Adrenal gland (tissue), 9 donors: ENCODE measurements at regions not wholly inside any gene's neighbourhood (a gene's known extent, or its start where the extent isn't known, plus 50 kb on each side); places are given as distances from the start of the nearest gene placed in this dataset.
A peak's percentile ranks its signal among the peaks of the same experiment; 100 is the strongest.

Experiments
- DNase-seq, 7 donors: peaks; one replicate each; pipeline ENCODE4 v3.0.0-alpha.2; 2019 to 2020
- H3K27ac ChIP-seq, 5 donors: fragments of 200-600 bp; sonication (generic) in 4 of 5; 1 replicate in 3 of 5; 2 replicates in 2 of 5; pipeline versions ENCODE4 v1.5.1 to v1.8.0; 2016 to 2020; ENCODE audit warnings: mild to moderate bottlenecking in 1 of 5
- H3K27me3 ChIP-seq: fragments of 200-600 bp; 2 replicates; pipeline ENCODE4 v1.8.0; 2021
- H3K36me3 ChIP-seq, 2 donors: fragments of 200-600 bp; replicated peaks in 1 of 2; 1 replicate in 1 of 2; 2 replicates in 1 of 2; pipeline versions ENCODE4 v1.5.1 to v1.8.0; 2018 to 2022
- H3K4me1 ChIP-seq, 2 donors: fragments of 200-600 bp; replicated peaks in 1 of 2; 1 replicate in 1 of 2; 2 replicates in 1 of 2; pipeline versions ENCODE4 v1.5.1 to v1.8.0; 2018 to 2021
- H3K4me3 ChIP-seq, 4 donors: fragments of 200-600 bp; sonication (generic) in 3 of 4; one replicate each; pipeline ENCODE4 v1.5.1; 2016 to 2018
- H3K9me3 ChIP-seq, 3 donors: fragments of 200-600 bp; sonication (generic) in 1 of 3; replicated peaks in 1 of 3; 1 replicate in 2 of 3; 2 replicates in 1 of 3; pipeline versions ENCODE4 v1.5.1 to v1.8.0; 2016 to 2021
- POLR2A ChIP-seq, 2 donors: fragments of 450-650 bp; IDR thresholded peaks; one replicate each; pipeline ENCODE4 v1.6.1; 2017; ENCODE audit warnings: antibody characterized with exemption in 2 of 2, mild to moderate bottlenecking in 2 of 2, moderate library complexity in 1 of 2
- WGBS, 4 donors: extraction: QIAGEN DNeasy Blood & Tissue Kit in 2 of 4; methylation state at CpG; one replicate each; pipeline versions ENCODE4 v1.1.5 to v1.1.7; 2013 to 2017; 5-methylcytosine and 5-hydroxymethylcytosine counted together
- intact Hi-C, 2 donors: fragments of 100-400 bp; cut with DNase I; formaldehyde crosslinking; loops; one replicate each; pipeline versions ENCODE4 v1.14.1 to v1.15.0; 2022 to 2023
- TF ChIP-seq, protein P1 (sequence below), 6 experiments: fragments of 450-650 bp in 4 of 6; fragments of 200-600 bp in 2 of 6; sonication (generic) in 1 of 6; IDR thresholded peaks; 1 replicate in 5 of 6; 2 replicates in 1 of 6; pipeline versions ENCODE4 v1.5.1 to v1.8.0; 2016 to 2021; ENCODE audit warnings: antibody characterized with exemption in 6 of 6, mild to moderate bottlenecking in 2 of 6, moderate library complexity in 1 of 6
- donor health status: healthy with polysubstance abuse.
- donor health status: Bipolar disorder and iron deficiency.
- donor health status: DM: yes; HTN: yes; CAD: no.
- donor health status: DM: no; HTN: no; CAD: no.
- donor health status: DM: no; HTN: no; CAD: no.

DNA sequence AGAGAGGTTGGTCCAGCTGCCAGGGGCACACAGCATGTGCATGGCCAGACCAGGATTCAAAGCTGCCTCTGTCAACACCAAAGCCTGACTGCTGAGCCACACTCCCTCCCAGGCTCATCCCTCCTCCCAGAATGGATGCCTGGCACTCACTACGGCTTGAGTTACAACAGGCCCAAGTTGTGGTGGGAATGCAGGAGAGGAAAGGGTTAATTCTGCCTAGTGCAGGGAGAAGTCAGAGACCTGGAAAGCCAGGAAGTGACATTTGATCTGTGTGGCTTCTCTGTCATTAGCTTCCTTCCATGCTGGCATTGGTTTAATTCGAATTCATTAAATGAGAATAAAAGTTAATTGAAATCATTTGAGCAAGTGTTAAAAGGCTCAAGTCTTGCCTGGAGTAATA lies 150.0 kb downstream of the NSG2 start:
- no peaks in the 10 kb centered on the region for H3K9me3 ChIP-seq
- peaks cover 3% of the 10 kb centered on the region for H3K27me3 ChIP-seq
- TF ChIP-seq, protein P1, sequence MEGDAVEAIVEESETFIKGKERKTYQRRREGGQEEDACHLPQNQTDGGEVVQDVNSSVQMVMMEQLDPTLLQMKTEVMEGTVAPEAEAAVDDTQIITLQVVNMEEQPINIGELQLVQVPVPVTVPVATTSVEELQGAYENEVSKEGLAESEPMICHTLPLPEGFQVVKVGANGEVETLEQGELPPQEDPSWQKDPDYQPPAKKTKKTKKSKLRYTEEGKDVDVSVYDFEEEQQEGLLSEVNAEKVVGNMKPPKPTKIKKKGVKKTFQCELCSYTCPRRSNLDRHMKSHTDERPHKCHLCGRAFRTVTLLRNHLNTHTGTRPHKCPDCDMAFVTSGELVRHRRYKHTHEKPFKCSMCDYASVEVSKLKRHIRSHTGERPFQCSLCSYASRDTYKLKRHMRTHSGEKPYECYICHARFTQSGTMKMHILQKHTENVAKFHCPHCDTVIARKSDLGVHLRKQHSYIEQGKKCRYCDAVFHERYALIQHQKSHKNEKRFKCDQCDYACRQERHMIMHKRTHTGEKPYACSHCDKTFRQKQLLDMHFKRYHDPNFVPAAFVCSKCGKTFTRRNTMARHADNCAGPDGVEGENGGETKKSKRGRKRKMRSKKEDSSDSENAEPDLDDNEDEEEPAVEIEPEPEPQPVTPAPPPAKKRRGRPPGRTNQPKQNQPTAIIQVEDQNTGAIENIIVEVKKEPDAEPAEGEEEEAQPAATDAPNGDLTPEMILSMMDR (IDR thresholded peaks at IDR 0.05) = no peak
- no peak for TF ChIP-seq POLR2A (IDR thresholded peaks at IDR 0.05)
- intact Hi-C loops = no loop called here
- no peak for DNase-seq
- H3K36me3 ChIP-seq = no peaks in the 10 kb centered on the region
- no peak overlapping the region for H3K27ac ChIP-seq
- 55 to 65% (median 60%) methylated on average over 2 of the region's 2 CpGs for WGBS, 4 donors
- H3K4me3 ChIP-seq = no peak overlapping the region
- H3K4me1 ChIP-seq = no peaks in the 10 kb centered on the region

DNA sequence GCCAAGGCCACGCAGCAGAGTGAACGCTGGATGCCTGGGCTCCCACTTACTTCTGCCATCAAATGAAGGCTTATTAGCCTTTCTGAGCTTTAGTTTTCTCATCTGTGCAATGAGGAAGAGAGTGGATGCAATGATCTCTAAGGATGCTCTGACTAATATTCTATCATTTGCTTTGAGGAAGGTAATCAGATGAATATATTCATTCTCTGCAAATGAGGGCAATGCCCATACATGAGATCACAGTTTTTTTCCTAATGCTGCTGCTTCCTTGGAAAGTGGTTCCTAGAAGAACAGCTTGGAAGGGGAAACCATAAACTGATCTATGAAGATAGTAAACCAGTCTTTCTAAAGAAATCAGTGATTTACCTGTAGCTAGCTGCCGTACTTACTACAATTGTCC lies 152.4 kb downstream of the NSG2 start:
- TF ChIP-seq, protein P1 (IDR thresholded peaks at IDR 0.05) = no peak
- no peak for TF ChIP-seq POLR2A (IDR thresholded peaks at IDR 0.05)
- no peak for DNase-seq
- Histone ChIP-seq H3K27ac (no peak overlapping the region), H3K27me3 (peaks cover 3% of the 10 kb centered on the region), H3K4me1 (no peaks in the 10 kb centered on the region), H3K4me3 (no peak overlapping the region), H3K9me3 (no peaks in the 10 kb centered on the region), H3K36me3 (no peaks in the 10 kb centered on the region)
- 80 to 92% (median 83%) methylated on average over 3 of the region's 3 CpGs for WGBS, 4 donors
- intact Hi-C loops = no loop called here

DNA sequence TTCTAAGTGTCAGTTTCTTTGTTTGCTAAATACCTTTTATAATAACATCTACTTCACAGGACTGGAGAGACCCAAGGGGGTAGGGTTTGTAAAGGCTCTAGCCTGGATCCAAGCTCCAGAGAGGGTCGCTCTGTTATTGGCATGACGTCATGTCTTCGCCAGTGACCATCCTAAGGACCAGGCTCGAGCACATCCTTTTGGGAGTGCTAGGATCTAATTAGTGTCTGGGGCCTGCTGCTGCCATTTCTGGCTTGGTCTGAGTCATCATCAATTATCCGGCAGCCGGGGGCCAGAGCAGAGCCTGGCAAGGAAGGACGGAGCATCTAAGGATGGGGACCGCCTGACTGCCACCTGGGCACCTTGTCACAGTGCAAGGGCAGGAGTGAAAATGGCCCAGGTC lies 153.0 kb downstream of the NSG2 start:
- Histone ChIP-seq H3K36me3 (no peaks in the 10 kb centered on the region), H3K9me3 (no peaks in the 10 kb centered on the region), H3K27ac (no peak overlapping the region), H3K27me3 (peaks cover 3% of the 10 kb centered on the region), H3K4me1 (no peaks in the 10 kb centered on the region), H3K4me3 (no peak overlapping the region)
- peak in 1 of 7 donors; percentile 65 for DNase-seq
- no peak for TF ChIP-seq POLR2A (IDR thresholded peaks at IDR 0.05)
- TF ChIP-seq, protein P1 (IDR thresholded peaks at IDR 0.05) = no peak
- intact Hi-C loops = no loop called here
- 61 to 86% (median 73%) methylated on average over 8 of the region's 8 CpGs for WGBS, 4 donors

- 71 to 76% (median 75%) methylated on average over 6 of the region's 6 CpGs for WGBS, 4 donors
- no peak overlapping the region for H3K27ac ChIP-seq
- TF ChIP-seq POLR2A (IDR thresholded peaks at IDR 0.05) = no peak
- TF ChIP-seq, protein P1 (IDR thresholded peaks at IDR 0.05) = no peak
- H3K4me3 ChIP-seq = no peak overlapping the region
- no peaks in the 10 kb centered on the region for H3K9me3 ChIP-seq
- intact Hi-C loops = no loop called here
- H3K4me1 ChIP-seq = no peaks in the 10 kb centered on the region
- no peaks in the 10 kb centered on the region for H3K36me3 ChIP-seq
- peaks cover 3% of the 10 kb centered on the region for H3K27me3 ChIP-seq
- DNase-seq = no peak
Measured at GRCh38 chr5:174202996-174203395, 157.5 kb downstream of the NSG2 start.
